Fibroblast of skin of left quadriceps (primary cell): ENCODE measurements at regions not wholly inside any gene's neighbourhood (a gene's known extent, or its start where the extent isn't known, plus 50 kb on each side); places are given as distances from the start of the nearest gene placed in this dataset.
"Not testable (repeated sequence)": the region's sequence is repeated elsewhere in the genome, so short reads cannot be mapped to it uniquely, and the experiment has no call there.

Experiments used
- DNase-seq, 2 experiments: peaks; one replicate each; pipeline ENCODE4 v3.0.0-alpha.2; 2013; ENCODE audit warnings: low read depth in 2 of 2

DNA sequence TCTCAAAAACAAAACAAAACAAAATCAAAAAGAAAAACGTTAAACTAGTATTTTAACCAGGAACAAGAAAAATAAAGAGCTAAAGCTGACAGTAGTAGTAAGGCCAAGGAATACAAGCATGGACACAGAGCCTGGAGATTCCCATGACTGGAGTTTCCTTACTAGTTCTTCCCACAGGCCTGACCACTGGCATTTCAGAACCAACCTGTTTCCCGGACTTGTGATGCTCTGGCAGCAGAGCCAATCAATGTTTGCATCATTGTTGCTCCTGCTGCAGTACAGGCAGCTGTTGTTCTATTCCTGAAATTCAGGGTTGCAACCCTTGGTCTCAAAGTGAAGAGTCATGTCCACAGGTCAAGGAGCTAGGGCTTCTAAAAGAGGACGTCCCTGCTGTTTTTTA is 111.3 kb upstream of the WARS2 start:
- no peak for DNase-seq

DNA sequence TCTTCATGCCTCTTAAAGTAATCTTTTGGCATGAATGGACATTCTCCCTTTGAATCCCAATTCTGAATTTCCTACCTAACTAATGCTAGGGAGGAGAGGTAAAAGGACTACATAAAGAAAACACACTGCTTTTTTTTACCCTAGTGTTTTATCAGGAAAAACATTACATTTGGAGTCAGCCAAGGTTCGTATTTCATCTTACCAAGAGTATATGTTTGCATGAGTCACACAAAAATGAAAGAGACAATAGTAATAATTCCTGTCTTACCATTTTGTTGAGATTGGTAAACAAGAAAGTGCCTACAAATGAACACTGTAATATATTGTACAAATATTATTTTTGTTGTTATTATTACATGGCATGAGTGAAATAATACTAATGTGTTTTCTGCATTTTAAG is 112.9 kb upstream of the WARS2 start:
- DNase-seq: no peak

DNA sequence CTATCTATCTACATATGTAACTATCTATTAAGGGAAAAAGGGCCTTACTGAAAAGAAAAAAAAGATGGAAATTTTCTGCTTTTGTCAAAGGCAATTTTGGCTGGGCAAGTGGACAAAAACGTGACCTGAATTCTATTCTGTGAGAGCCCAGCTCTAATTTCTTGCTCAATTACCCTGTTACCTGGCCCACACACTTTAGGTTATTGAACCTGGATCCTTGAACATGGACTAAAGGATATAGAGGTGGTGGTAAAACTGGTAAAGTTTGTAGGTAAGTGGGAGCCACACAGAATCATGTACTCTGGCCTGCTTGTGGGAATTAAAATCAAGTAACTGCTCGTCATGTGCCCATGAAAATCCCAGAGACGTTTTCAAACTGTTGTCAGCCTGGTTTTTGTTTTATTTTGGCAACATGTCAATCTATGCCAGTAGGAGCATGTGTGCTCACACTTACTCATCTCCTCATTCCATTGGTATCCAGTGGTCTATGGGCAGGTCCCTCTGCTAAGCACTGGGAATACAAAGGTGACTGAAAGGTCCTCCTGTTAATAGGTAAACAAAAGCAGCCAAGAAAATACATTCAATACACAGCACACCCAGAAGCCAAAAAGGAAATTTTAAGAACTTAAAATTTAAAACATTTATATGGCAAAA is 113.7 kb upstream of the WARS2 start:
- DNase-seq: no peak

GRCh38 chr1:119256089-119256488 is 112.5 kb upstream of the HAO2 start:
- not testable (repeated sequence) for DNase-seq

- no peak for DNase-seq
These were observed 108.1 kb upstream of the HAO2 start for GRCh38 chr1:119260506-119260905.

- DNase-seq: no peak
These were observed 102.2 kb upstream of the HAO2 start for GRCh38 chr1:119266386-119266785.

GRCh38 chr1:119266858-119267257 is 101.7 kb upstream of the HAO2 start:
- no peak for DNase-seq

DNA sequence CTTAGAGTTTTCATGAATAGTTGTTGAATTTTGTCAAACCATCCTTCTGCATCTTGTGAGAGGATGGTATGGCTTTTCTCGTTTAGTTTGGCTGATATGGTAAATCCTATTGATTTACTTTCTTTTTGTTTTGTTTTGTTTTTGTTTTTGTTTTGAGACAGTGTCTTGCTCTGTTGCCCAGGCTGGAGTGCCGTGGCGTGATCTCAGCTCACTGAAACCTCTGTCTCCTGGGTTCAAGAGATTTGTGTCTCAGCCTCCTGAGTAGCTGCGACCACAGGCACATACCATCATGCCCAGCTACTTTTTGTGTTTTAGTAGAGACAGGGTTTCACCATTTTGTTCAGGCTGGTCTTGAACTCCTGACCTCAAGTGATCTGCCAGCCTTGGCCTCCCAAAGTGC is 101.3 kb upstream of the HAO2 start:
- DNase-seq: not testable (repeated sequence)

GRCh38 chr1:119268879-119269278 is 99.7 kb upstream of the HAO2 start:
- DNase-seq: no peak

DNA sequence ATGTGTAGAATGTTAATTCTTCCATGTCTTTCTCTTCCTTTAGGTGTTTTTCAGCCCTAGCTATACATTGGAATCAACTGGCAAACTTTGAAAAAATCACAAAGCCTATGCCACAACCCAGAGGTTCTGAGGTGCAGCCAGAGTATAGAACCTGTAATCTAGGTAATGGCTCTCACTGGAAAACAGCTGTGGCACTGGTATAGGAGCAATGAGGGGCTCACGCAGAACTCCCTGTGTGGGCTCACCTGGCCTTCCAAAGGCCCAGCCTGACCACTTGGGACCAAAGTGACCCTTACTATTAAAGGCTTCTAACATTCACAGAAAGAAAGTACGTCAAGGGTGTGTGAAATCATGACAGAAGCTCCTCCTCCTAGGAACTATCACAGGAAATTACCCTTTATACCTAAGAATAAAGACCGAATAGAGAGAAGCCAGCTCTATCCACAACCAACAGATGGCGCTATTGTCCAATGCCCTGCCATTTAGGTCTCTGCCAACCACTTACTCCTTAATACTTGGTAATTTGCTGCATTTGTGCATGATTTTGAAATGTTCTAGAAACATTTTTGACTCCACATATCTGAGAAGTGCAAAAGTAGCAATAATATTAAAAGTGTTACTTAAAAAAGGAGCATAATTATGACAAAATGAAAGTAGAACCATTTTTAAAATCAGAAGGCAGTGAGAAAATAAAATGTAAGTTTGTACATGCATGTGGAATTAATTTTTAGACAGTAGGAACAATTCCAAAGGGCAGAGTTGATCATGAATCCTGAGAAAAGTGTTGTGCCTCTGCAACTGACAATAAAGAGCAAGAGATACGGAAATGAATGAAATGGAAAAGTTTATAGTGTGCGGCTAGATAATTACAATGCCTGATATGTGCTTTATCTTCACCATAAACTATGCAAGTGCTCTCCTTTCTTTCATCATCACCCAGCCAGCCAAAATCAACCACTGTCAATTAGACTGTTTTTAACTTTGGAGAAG is 93.1 kb upstream of the HAO2 start:
- peak; percentile 46 to 52 for DNase-seq

GRCh38 chr1:119276558-119276957 is 92.0 kb upstream of the HAO2 start:
- no peak for DNase-seq

DNA sequence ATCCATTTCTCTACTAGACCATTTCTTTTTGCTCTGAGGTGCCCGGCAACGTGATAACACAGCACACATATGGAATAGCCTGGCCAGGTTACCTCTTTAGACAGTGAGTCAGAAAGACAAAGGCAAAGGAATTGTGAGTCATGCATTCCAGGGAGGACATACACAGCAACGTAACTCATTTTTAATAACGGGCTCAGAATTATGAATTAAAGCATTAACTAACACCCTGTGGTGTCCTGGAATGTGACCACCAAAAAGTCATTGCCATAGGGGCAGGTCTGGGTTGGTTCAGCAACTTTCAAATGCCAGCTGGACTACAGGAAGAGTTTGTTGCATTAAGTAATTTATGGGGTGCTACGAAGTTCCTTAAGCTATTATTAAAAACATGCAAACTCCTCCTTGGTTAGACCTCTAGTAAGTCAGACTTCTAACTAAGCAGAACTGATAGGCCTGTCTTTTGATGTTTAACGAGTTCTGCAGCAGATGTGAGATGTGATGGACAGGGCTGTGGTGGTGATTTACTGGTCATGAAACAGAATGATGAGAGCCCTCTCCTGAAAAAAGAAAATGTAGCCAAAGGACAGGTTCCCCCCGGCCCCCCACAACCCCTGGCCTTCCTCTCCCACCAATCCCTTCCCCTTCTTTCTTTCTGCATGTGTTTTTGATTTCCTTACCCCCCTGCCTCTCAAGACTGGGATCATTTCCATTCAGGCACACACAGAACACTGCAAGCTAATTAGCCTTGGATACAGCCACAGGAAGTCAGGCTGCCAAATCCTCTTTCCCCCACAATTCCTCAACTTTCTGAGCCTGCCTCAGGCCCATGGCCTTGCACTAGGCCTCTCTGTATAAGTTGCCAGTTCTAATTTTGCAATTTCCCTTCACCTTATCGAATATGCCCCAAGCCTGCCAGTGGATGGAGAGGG is 88.9 kb upstream of the HAO2 start:
- peak; percentile 81 to 84 for DNase-seq

- peak; percentile 94 to 95 for DNase-seq
These were observed 83.1 kb upstream of the HAO2 start for GRCh38 chr1:119285482-119285881.

GRCh38 chr1:119286587-119287181 is 81.9 kb upstream of the HAO2 start:
- DNase-seq: no peak

- no peak for DNase-seq
These were observed 79.8 kb upstream of the HAO2 start for GRCh38 chr1:119288751-119289150.

- no peak for DNase-seq
These were observed 78.3 kb upstream of the HAO2 start for GRCh38 chr1:119290297-119290696.

DNA sequence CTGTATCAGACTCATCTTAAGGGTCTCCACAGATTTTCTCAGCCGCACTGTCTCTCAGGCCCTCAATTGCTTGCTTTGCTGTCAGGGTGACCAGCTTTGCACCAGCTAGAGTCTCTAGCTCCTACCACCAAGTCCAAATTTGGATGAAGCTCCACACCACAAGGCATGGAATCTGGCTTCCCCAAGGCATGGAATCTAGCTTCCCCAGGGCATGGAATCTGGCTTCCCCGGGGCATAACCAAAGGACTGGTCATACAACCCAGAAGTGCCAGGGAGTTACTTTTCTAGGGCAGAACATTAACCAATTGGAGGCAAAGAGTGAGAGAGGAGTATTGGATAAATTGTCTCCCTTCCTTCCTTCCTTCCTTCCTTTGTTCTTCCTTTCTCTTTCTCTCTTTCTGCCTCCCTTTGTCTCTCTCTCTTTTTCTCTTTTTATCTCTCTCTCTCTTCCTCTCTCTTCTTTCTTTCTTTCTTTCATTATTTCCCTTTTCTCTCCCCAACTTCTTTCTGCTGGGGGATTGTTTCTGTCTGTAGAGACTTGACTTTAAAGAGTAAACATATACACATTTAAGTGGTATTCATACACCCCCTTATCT is 76.9 kb upstream of the HAO2 start:
- no peak for DNase-seq

- no peak for DNase-seq
These were observed 74.8 kb upstream of the HAO2 start for GRCh38 chr1:119293797-119294196.

- no peak for DNase-seq
These were observed 74.4 kb upstream of the HAO2 start for GRCh38 chr1:119294199-119294598.

- DNase-seq: no peak
These were observed 73.9 kb upstream of the HAO2 start for GRCh38 chr1:119294722-119295121.

DNA sequence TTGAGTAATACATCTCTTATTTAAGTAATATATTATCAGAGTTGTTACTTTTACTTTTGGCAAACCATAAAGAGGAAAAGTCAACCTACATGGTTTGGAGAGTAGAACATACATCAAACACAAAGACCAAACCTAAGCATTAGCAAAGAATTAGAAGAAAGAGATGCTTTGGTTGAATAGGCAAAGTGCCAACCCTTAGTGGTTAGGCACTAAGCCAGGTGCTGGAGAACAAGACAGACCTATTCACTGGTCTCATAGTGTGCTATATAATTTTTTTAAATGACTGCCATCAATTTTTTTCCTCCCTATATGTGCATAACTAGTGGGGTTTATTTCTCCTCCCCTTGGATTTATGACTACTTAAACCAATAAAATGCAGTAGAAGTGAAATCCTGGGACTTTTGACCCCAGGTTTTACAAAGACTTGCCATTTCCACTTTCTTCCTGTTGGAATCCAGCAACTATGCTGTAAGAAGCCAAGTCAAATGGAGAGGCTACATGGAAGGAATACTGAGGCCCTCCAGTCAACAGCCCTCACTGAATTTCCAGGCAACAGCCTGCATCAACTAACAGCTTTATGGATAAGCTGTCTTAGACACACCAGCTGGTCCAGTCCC is 69.8 kb upstream of the HAO2 start:
- DNase-seq: peak; percentile 83 to 85
